Memory B cell (primary cell): ENCODE measurements at regions not wholly inside any gene's neighbourhood (a gene's known extent, or its start where the extent isn't known, plus 50 kb on each side); places are given as distances from the start of the nearest gene placed in this dataset.
"Not testable (repeated sequence)": the region's sequence is repeated elsewhere in the genome, so short reads cannot be mapped to it uniquely, and the experiment has no call there.

ENCODE experiments used
- ATAC-seq: fragments of 150-1000 bp; cut with Tn5 transposase; 2 replicates; pipeline ENCODE4 v1.10.0; 2021; ENCODE audit warnings: low read depth, mild to moderate bottlenecking, moderate library complexity
- DNase-seq, 2 donors: peaks; one replicate each; pipeline ENCODE4 v3.0.0; 2022; ENCODE audit warnings: low spot score in 2 of 2
- H3K27ac Mint-ChIP-seq: one replicate; pipeline ENCODE4 v1.8.0; 2022; ENCODE audit warnings: mild to moderate bottlenecking, moderate library complexity, mixed read lengths
- H3K27me3 Mint-ChIP-seq: one replicate; pipeline ENCODE4 v1.8.0; 2022; ENCODE audit warnings: mixed read lengths
- H3K36me3 Mint-ChIP-seq: one replicate; pipeline ENCODE4 v1.8.0; 2022; ENCODE audit warnings: mild to moderate bottlenecking, mixed read lengths
- H3K4me1 Mint-ChIP-seq: one replicate; pipeline ENCODE4 v1.8.0; 2022; ENCODE audit warnings: mixed read lengths
- H3K4me3 Mint-ChIP-seq: one replicate; pipeline ENCODE4 v1.8.0; 2022; ENCODE audit warnings: mild to moderate bottlenecking, moderate library complexity, mixed read lengths
- H3K9me3 Mint-ChIP-seq: one replicate; pipeline ENCODE4 v1.8.0; 2022; ENCODE audit warnings: mixed read lengths

DNA sequence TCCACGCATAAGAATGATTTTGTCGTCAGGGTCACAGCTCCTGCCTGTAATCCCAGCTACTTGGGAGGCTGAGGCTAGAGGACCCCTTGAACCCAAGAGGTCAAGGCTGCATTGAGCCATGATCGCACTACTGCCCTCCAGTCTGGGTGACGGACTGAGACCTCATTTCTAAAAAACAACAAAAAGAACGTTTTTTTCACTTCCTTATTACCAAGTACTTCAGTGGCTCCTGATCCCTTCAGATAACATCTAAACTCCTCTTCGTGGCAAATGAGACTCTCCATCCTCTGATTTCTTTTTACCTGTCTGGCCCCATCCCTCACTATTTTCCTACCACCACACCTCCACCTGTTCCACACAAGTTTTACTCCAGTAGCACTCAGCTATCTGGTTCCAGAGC is 105.4 kb upstream of the TLK1 start:
- peaks cover 2% of the 10 kb centered on the region for H3K4me1 Mint-ChIP-seq
- no peaks in the 10 kb centered on the region for H3K9me3 Mint-ChIP-seq
- ATAC-seq (peak; percentile 45), DNase-seq (no peak)
- no peaks in the 10 kb centered on the region for H3K36me3 Mint-ChIP-seq
- H3K27ac Mint-ChIP-seq = no peak overlapping the region
- no peaks in the 10 kb centered on the region for H3K27me3 Mint-ChIP-seq
- no peak overlapping the region for H3K4me3 Mint-ChIP-seq

GRCh38 chr2:171261529-171261928 is 100.8 kb upstream of the TLK1 start:
- H3K36me3 Mint-ChIP-seq, ATAC-seq, H3K9me3 Mint-ChIP-seq, H3K4me3 Mint-ChIP-seq, DNase-seq, H3K27me3 Mint-ChIP-seq: not testable (repeated sequence)
- peaks cover 11% of the 10 kb centered on the region for H3K4me1 Mint-ChIP-seq
- peak overlapping the region; percentile 31 for H3K27ac Mint-ChIP-seq

DNA sequence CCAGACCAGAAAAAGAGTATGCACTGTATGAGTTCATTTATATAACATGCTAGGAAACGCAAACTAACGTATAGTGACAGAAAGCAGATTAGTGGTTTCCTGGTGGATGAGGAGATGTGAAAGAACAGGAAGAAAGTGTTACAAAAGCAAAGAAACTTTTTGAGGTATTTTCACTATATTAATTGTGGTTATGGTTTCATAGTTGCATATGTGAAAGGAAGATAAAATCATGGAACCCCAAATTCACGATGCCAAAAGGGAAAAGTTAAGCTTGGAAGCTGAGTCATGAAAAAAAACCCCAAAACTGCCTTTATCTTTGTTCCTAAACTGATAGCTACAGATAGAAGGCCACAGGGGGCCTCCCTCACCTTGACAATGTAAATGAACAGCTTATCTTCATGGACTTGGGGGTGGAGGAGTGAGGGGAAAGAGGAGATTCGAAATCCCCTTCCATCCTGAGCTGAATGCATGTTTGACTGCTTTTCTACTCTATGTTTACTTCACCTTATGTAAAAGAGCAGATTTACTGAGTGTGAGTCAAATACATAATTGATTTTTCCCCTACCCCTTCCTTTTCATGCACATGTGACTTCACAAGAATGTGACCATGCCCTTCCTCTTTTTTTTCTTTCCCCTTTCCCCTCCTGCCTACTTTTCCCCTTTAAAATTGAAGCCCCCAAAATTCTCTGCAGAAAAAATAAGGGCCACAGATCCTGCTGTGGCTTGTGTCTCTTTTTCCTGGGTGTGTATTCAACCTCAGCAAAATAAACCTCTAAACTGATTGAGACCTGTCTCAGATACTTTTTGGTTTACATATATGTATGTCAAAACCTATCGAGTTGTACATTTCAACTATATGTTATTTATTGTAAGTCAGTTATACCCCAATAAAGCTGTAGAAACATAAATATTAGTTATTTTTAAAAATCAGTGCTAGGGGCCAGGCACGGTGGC is 100.1 kb upstream of the TLK1 start:
- no peaks in the 10 kb centered on the region for H3K36me3 Mint-ChIP-seq
- ATAC-seq (peak; percentile 52), DNase-seq (no peak)
- no peaks in the 10 kb centered on the region for H3K9me3 Mint-ChIP-seq
- H3K4me3 Mint-ChIP-seq = no peak overlapping the region
- peaks cover 11% of the 10 kb centered on the region for H3K4me1 Mint-ChIP-seq
- H3K27me3 Mint-ChIP-seq = no peaks in the 10 kb centered on the region
- H3K27ac Mint-ChIP-seq = peak overlapping the region; percentile 31

GRCh38 chr2:171254666-171255065 is 94.0 kb upstream of the TLK1 start:
- no peaks in the 10 kb centered on the region for H3K36me3 Mint-ChIP-seq
- H3K4me1 Mint-ChIP-seq = peaks cover 4% of the 10 kb centered on the region
- H3K27me3 Mint-ChIP-seq = no peaks in the 10 kb centered on the region
- no peaks in the 10 kb centered on the region for H3K9me3 Mint-ChIP-seq
- ATAC-seq (no peak), DNase-seq (no peak)
- H3K27ac Mint-ChIP-seq = no peak overlapping the region
- H3K4me3 Mint-ChIP-seq = no peak overlapping the region

- DNase-seq (no peak), ATAC-seq (no peak)
- Mint-ChIP-seq H3K27me3 (no peaks in the 10 kb centered on the region), H3K4me1 (peaks cover 4% of the 10 kb centered on the region), H3K27ac (no peak overlapping the region), H3K9me3 (no peaks in the 10 kb centered on the region), H3K36me3 (no peaks in the 10 kb centered on the region), H3K4me3 (no peak overlapping the region)
Measured at GRCh38 chr2:171253900-171254650, 93.4 kb upstream of the TLK1 start.

DNA sequence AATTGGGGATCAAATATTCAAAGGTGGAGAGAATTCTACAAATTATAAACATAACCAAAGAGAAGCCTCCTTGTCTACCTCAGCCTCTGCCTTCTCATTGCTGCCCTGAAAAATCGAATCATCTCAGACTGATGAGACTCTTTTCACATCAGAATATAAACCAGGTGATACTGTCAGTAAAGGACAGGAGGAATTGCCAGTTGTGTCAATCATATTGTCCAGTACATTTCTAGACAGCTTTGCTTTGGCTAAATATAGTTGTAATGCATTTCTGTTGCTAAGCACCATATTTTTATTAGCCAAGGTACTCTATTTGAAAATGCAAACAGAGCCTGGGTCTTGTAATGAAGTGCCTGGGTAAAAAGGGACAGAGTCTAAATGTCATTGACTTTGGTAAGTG is 92.6 kb upstream of the TLK1 start:
- Mint-ChIP-seq H3K4me3 (no peak overlapping the region), H3K36me3 (no peaks in the 10 kb centered on the region), H3K4me1 (peaks cover 8% of the 10 kb centered on the region), H3K27ac (no peak overlapping the region), H3K27me3 (no peaks in the 10 kb centered on the region), H3K9me3 (no peaks in the 10 kb centered on the region)
- ATAC-seq = no peak
- no peak for DNase-seq

DNA sequence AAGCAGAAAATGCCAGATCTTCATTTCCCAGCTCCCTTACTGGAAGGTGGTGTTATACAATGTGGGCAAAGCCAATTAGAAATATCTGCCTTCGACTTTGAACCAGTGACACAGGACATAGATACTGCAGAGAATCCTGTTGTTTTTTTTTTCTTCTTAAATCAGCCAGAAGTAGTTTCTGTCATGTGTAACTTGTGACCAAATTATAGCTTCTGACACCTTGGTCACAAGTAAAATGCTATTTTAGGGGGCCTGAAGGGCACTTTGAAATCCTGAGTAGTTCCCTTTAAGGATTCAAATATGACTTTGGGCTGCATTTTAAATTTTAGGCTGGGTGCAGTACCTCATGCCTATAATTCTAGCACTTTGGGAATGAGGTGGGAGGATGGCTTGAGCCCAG is 89.0 kb upstream of the TLK1 start:
- no peak for ATAC-seq
- peaks cover 13% of the 10 kb centered on the region for H3K4me1 Mint-ChIP-seq
- no peak overlapping the region for H3K27ac Mint-ChIP-seq
- no peaks in the 10 kb centered on the region for H3K27me3 Mint-ChIP-seq
- peaks cover 9% of the 10 kb centered on the region for H3K36me3 Mint-ChIP-seq
- H3K4me3 Mint-ChIP-seq = no peak overlapping the region
- H3K9me3 Mint-ChIP-seq = peaks cover 6% of the 10 kb centered on the region
- no peak for DNase-seq

GRCh38 chr2:171247741-171248662 is 87.3 kb upstream of the TLK1 start:
- DNase-seq (no peak), ATAC-seq (peak; percentile 91)
- Mint-ChIP-seq H3K36me3 (peaks cover 12% of the 10 kb centered on the region), H3K27me3 (no peaks in the 10 kb centered on the region), H3K27ac (no peak overlapping the region), H3K4me3 (peak overlapping the region; percentile 1), H3K4me1 (peaks cover 13% of the 10 kb centered on the region), H3K9me3 (peaks cover 9% of the 10 kb centered on the region)

DNA sequence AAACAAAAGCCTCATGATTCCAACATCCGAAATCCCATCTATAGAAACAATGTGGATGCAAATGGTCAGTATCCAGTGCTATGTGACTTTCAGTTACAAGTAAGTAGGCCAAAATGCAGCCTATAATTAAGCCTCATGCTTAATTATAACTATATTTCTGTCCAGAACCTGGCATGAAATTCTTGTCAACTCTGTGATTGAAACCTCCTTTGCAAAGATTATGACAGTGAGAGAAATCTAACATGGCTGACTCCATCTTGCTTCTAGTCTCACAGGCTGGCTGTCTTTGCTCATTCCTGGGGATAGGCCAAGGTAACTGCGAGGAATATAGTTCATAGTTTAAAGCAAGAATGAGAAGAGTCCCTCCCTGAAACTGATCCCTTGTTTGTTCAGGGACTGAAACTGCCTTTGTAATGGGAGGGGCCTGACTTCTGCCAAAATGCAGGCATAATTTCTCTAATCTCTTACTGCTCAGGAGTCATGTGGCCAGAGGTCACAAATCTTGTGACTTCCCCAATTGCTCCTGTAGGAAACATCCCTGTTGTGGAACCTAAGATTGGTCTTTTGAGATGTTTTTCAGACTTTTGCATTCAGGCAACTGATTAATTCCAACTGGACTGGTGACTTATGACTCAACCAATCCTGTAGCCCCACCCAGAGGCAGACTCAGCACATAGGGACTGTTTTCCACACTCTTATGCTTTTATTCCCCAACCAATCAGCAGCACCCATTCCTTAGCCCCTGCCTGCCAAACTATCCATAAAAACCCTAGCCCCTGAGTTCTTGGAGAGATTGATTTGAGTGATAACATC is 84.5 kb upstream of the TLK1 start:
- H3K27me3 Mint-ChIP-seq = no peaks in the 10 kb centered on the region
- no peak overlapping the region for H3K4me3 Mint-ChIP-seq
- H3K4me1 Mint-ChIP-seq = peaks cover 9% of the 10 kb centered on the region
- no peak for ATAC-seq
- peaks cover 12% of the 10 kb centered on the region for H3K36me3 Mint-ChIP-seq
- H3K27ac Mint-ChIP-seq = no peak overlapping the region
- no peak for DNase-seq
- peaks cover 9% of the 10 kb centered on the region for H3K9me3 Mint-ChIP-seq

GRCh38 chr2:171244466-171244969 is 83.8 kb upstream of the TLK1 start:
- H3K27me3 Mint-ChIP-seq = no peaks in the 10 kb centered on the region
- H3K4me1 Mint-ChIP-seq = peaks cover 9% of the 10 kb centered on the region
- peaks cover 9% of the 10 kb centered on the region for H3K9me3 Mint-ChIP-seq
- no peak for DNase-seq
- ATAC-seq = no peak
- no peak overlapping the region for H3K4me3 Mint-ChIP-seq
- no peak overlapping the region for H3K27ac Mint-ChIP-seq
- H3K36me3 Mint-ChIP-seq = peaks cover 12% of the 10 kb centered on the region

- Mint-ChIP-seq H3K9me3 (peaks cover 9% of the 10 kb centered on the region), H3K27ac (no peak overlapping the region), H3K36me3 (peaks cover 12% of the 10 kb centered on the region), H3K4me3 (no peak overlapping the region), H3K4me1 (peaks cover 12% of the 10 kb centered on the region), H3K27me3 (no peaks in the 10 kb centered on the region)
- ATAC-seq (no peak), DNase-seq (no peak)
Measured at GRCh38 chr2:171241771-171242170, 81.1 kb upstream of the TLK1 start.

- no peak for ATAC-seq
- peak overlapping the region; percentile 36 for H3K27ac Mint-ChIP-seq
- no peak for DNase-seq
- no peaks in the 10 kb centered on the region for H3K9me3 Mint-ChIP-seq
- H3K4me3 Mint-ChIP-seq = no peak overlapping the region
- H3K4me1 Mint-ChIP-seq = peaks cover 12% of the 10 kb centered on the region
- no peaks in the 10 kb centered on the region for H3K36me3 Mint-ChIP-seq
- H3K27me3 Mint-ChIP-seq = no peaks in the 10 kb centered on the region
Measured at GRCh38 chr2:171238946-171239345, 78.3 kb upstream of the TLK1 start.
